GM12874 (cell line): ENCODE measurements at regions not wholly inside any gene's neighbourhood (a gene's known extent, or its start where the extent isn't known, plus 50 kb on each side); places are given as distances from the start of the nearest gene placed in this dataset.

Experiments used
- CTCF ChIP-seq: IDR thresholded peaks from 2 replicates; pipeline ENCODE4 v1.5.1; 2011; ENCODE audit warnings: low read depth, mild to moderate bottlenecking, control low read depth, low read length, moderate library complexity; ENCODE audit not compliant: insufficient read depth

- TF ChIP-seq CTCF: no peak
Observed at GRCh38 chr3:182479419-182480336, 313.6 kb upstream of the ATP11B start.

- TF ChIP-seq CTCF: no peak
Observed at GRCh38 chr3:182482705-182483104, 310.6 kb upstream of the ATP11B start.

- no peak for TF ChIP-seq CTCF
Observed at GRCh38 chr3:182484682-182485081, 308.6 kb upstream of the ATP11B start.

GRCh38 chr3:182485301-182485700 is 308.0 kb upstream of the ATP11B start:
- no peak for TF ChIP-seq CTCF

- TF ChIP-seq CTCF: no peak
Observed at GRCh38 chr3:182486463-182486862, 306.8 kb upstream of the ATP11B start.

GRCh38 chr3:182487143-182487542 is 306.2 kb upstream of the ATP11B start:
- TF ChIP-seq CTCF: no peak

- TF ChIP-seq CTCF: no peak
Observed at GRCh38 chr3:182487611-182488010, 305.7 kb upstream of the ATP11B start.
